Umbilical cord (tissue), 1 donor: ENCODE measurements at regions not wholly inside any gene's neighbourhood (a gene's known extent, or its start where the extent isn't known, plus 50 kb on each side); places are given as distances from the start of the nearest gene placed in this dataset.
"Not testable (repeated sequence)": the region's sequence is repeated elsewhere in the genome, so short reads cannot be mapped to it uniquely, and the experiment has no call there.

Experiments
- DNase-seq: peaks from one replicate; pipeline ENCODE4 v3.0.0-alpha.2; 2015; ENCODE audit warnings: low spot score

DNA sequence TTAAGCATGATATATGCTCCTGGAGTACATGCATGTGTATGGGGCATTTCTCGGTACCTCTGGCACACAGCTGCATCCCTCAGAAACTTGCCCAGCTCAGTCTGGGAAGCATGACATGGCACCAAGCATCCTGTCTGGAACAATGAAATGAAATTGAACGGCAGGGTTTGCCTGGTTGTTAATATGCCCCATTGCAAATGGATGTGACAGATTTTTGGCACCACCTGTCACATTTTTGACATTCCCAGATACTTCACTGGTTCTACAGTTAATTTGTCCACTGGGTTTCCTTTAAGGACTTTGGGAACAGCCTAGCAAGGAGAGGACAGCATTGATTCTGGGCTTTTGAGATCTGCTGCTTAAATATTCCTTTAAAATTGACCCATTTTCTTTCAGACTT, 305.8 kb downstream of the TSN start:
- DNase-seq: no peak

DNA sequence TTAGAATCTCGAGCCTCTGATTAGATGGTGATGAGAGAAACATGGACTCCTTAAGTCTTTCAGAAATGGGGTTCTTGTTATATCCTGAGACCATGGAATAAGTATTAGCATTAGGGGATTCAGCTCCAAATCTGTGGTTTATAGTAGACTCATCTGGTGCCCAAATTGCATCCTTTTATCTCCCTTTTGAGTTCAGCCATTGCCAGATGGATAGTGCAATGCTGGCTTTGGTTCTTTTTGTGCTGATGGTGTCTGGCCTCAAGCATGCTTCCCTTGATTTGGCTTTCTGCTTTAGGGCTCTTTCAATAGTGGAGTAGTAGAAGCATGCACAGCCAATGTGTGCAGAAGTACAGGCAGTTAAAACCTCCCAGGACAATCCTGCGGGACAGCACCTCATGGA, 306.4 kb downstream of the TSN start:
- peak; percentile 62 for DNase-seq

DNA sequence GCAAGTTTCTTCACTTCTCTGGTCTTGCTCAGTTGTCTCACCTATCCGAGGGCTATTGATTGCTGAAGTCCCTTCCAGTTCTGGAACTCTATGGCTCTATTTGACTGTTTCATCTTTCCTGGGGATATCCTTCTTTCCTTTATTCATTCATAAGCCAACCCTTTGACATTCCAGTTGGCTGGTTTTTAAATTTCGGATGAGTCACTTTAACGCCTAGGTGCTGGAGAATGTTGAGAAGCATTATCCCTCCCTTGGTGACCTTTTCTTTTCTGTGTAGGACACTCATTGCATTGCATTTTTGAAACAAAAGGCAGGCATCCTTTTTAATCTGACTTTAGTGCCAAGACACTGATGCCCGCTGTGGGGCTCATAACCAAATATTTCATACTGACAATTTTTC, 307.1 kb downstream of the TSN start:
- DNase-seq: no peak

DNA sequence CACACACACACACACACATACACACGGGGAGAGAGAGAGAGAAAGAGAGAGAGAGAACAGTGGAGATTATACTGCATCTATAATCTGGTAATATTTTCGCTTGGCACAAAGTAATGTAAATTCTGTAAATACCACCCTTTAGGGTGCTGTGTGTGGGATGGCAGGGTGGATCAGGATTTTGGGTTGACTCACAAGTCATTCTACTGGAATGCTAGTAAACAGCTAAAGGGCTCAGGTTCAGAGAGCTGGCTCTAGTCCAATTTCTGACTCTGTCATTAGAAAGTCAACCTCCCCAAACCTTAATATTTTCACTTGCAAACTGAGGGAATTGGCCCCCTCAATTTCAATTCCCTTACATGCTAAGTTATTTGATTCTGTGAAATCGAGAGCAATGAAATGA, 308.3 kb downstream of the TSN start:
- DNase-seq: no peak

DNA sequence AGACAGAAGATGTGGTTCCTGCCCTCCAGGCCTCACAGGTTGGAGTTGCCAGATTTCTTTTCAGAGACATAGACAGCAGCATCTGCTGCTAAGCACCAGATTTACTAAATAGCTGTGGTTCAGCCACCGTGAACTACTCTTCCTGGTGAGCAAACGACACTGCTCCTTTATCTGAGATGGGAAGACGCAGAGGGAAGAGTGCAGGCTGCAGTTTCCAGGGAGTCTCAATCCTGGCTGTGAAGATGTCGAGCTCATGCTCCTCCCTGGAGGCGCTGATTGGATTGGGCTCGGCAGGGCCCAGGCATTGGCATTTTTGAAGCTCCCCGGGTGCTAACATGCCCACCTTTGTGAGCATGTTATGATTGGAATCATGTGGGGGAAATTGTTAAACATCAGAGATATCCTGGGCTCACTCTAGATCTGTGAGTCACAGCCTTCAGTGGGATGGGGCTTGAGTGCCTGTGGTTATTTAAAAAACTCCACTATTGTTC, 314.8 kb downstream of the TSN start:
- DNase-seq: no peak

DNA sequence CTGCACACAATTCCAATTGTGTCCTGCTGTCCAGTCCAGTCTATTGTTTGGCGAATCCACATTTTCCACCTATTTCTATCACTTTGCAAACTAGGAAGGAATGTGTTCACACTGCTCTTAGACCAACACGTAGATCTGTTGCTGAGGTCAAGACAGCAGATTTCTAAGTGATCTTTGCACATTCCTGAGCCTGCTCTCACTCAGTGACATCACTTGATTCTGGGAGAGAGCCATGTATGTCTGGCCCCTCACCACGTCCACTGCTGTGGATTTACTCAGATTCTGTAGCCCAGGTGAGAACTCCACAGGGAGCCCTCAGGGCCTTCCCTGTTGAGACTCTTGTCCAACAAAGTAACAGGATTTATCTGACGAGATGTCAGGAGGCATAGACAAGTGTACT, 317.2 kb downstream of the TSN start:
- no peak for DNase-seq

DNA sequence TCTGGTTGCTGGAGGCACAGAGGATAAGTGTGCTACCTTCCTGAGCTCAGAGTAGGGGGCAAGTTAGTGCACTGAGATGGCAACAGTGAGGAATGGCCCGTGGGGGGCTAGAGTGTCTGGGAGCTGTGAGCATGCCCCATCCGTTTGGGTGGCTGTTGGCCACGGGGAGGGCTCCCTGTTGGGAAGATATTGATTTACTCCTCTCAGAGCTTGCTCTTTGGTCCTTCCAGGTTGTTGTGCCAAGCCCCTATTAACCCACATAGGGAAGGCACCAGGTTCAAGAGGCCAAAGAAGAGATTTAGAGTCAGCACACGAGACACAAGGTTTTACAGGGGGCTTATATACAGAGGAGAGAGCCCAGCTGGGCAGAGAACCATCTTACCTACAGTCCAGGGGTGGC, 318.8 kb downstream of the TSN start:
- no peak for DNase-seq

DNA sequence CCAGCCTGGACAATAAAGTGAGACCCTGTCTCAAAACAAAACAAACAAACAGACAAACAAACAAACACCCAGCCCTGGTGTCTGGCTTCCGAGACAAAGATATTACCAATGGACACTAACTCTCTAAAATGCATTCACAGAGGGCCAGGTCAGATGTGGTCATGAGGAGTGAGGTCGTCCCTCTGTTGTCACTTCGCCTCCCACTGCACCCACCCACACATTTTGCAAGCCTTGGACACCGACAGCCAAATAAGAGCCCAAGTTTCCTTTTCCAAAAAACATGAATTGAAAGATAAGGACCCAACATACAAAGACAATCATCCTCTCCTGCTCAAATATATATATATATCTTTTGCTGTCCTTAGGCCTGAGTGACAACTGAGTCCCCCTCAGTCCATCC, 319.9 kb downstream of the TSN start:
- DNase-seq: no peak

DNA sequence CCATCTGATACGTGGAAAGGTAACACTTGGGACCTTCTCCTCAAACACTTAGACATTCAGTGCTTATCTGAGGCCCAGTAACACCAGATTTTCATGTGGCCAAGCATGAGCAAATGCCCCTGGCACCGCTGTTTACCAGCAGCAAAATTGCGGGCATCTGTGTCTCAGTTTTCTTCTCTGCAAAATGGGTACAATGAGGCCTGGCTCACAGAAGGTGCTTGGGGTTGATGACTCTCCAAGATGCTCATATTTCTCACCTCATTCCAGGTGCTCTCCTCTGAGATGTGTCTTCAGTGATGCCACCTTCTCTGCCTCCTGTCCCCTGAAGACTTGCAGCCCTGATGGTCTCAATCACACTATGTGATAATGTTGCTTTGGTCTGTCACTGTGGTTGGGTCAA, 321.7 kb downstream of the TSN start:
- no peak for DNase-seq

DNA sequence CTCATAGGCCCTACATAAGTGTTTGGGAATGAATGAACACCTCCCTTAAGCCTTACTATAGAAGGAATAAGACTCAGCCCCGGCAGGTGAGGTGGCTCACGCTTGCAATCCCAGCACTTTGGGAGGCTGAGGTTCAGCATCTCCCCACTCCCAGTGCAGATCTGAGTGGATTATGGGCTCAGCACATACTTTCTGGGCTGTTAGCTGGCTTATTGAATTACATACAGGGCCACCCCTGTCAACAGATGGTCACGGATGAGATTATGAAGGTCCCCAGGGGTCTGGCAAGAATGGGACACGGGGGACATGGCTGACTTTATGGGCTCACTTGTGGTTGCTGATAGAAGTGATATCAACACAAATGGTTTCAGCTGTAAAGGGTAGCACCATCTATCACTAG, 322.3 kb downstream of the TSN start:
- no peak for DNase-seq

DNA sequence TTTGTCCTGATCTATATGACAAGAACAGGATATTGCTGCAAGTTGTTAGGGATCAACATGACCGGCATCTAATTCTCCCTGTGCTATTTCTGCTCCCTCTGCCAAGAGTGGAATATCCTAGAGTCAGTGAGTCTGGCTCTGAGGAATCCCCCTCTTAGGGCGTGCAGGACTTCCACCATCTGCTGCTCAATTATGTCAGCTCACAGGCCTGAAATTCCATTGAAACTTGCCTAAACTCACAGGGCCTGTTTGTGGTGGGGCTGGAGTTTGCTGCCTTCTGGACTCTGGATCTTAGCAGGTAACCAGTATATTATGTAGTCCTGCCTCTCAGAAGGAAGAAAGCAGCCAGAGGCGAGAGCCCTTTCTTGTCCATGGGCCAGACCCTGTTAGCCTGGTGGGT, 323.0 kb downstream of the TSN start:
- peak; percentile 56 for DNase-seq

DNA sequence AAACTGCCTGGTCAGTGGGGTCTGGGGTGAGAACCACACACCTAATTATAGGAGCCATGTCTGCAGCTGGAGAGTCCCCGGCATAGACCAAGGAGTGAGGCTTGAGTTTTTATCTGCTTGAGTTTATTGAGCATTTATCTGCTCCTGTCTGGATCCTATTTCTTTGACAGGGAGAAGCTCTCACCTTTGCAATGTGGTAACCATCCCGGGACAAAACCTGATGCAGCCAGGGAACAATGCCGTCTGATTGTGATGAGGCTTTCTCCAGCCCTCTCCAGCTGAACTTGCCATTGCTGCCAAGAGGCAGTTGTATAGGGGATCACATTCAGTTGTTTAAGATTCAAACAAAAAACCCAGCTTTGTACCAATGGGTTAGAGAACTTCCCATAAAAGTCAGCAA, 324.4 kb downstream of the TSN start:
- no peak for DNase-seq

DNA sequence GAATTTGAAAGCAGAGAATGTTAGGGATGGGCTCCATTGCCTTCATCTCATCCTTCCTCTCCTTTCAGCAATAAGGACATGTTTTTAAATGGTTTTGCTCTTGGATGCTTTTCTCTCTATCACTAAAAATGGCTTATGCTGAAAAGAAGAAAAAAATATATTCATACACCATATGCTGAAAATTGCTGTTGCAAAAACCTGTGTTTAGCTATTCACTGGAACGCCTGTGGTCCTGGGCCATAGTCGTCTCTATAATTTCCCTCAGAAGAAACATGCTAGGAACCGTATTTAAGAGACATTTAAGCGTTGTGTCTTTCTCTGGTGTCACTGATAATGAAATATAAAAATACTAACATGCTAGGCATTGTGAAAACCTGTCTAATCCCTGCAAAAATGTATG, 324.9 kb downstream of the TSN start:
- DNase-seq: no peak

DNA sequence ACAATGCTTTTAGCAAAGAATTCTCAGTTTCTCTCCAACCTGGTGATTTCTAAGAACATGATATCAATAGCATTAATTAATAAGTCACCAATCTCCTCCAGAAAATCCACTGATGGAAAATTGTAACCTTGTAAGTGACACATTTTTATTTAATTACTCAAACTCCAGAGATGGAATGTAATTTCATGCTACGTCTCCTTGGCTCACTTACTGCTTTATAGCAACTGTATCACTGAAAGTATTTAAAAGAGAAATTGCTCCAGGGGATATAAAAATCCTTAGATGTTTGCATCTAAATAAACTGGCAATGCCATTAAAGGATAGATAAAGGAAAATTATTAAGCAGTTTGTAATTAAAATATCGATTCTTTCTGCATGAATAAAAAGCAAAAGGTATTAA, 325.4 kb downstream of the TSN start:
- no peak for DNase-seq

DNA sequence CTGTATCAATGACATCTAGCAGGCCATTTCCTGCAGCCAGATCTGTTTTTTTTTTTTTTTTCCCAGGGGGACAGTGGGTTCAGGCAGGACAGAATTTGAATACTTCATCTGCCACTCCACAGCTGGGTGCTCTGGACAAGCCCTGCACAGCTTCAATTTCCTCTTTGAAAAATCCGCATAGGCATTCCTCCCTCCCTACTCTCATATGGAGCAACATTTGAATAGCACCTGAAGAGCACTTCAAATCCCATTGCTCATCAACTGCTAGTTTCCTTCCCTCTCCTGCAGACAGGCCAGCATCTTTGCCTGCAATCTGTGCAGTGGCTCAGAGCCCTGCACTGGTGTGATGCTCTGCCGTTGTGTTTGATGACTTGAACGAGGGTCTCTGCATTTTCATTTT, 326.3 kb downstream of the TSN start:
- DNase-seq: no peak

DNA sequence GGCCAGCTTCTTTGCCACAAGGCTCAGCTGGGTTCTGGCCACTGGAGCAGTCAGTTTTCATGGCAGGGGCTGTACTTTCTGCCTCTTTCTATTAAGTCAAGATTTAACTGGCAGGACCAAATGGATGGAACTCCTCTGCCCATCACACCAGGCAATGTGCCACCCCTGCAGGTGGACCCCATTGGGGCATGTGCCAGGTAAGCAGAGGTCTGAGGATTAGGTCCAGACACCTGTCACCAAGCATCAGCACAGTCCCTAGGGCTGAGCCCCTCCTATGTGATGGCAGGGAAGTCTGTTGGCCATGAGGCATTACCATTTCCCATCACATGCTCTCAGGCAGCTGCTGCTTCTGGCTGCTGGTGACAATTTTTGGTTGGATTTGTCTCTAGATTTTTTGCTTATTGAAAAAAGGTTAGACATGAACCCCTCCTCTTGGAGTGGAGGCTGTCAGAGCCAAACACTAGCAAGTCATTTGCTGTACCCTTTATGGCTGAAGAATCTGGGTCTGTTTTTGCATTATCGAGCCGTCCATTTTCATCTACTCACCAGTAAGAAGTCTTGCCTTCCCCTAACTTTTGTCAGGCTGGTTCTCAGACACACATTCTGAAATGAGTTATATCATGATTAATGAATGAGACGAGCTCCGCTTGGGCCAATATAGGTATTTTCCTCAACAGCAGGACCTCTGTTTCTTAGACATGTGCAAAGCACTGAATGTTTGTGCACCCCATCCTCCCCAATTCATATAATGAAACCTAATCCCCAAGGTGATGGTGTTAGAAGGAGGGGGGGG, 328.0 kb downstream of the TSN start:
- no peak for DNase-seq

DNA sequence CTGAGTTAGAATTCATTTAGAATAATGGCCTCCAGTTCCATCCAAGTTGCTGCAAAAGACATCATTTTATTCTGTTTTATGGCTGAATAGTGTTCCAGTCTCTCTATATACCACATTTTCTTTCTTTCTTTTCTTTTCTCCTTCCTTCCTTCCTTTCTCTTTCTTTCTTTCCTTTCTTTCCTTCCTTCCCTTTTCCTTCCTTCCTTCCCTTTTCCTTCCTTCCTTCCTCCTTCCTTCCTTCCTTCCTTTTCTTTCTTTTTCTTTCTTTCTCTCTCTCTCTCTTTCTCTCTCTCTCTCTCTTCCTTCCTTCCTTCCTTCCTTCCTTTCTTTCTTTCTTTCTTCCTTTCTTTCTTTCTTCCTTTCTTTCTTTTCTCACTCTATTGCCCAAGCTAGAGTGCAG, 330.2 kb downstream of the TSN start:
- DNase-seq: not testable (repeated sequence)

DNA sequence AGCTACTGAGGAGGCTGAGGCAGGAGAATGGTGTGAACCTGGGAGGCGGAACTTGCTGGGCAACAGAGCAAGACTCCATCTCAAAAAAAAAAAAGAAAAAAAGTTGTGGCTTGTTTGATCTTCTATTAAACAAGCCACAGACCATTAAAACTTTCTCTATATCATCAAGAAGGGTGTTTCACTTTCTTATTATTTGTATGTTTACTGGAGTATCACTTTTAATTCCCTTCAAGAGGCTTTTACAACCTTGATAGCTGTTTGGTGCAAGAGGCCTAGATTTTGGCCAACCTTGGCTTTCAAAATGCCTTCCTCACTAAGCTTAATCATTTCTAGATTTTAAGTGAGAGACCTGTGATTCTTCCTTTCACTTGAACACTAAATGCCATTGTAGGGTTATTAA, 339.1 kb downstream of the TSN start:
- DNase-seq: no peak

DNA sequence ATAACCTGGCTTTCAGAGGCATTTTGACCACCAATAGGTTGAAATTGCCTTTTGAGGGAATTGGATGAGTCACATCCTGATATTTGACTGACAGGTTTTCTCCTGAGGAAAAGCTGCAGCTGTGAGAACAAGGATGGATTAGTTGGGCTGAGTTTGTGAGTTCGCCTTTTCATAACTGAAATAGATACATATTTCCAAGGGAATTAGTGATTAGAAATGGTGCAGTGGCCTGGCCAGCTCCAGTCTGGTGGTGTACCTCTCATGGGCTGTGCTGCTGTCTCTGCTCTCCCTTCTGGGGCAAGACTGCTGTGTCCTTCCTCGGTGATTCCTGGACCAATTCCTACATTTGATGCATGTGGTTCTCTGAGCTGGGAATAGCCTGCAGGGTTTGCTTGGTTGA, 341.3 kb downstream of the TSN start:
- no peak for DNase-seq

DNA sequence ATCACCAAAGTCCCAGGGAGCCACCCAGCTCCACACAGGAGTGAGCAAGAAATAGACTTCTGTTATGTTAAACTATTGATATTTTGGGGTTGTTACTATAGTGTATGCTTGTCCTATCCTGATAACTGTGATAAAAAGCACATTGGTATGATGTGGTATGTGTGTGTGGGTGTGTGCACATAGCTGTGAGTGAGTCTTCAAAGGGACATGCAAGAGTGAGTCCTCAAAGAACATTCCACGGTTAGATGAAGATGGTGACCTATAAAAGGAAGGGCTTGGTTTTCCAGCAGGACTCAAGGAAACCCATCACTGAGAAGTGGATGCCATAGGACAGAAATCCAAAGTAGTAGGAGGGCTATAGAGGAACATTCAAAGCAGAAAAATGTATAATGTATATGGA, 342.9 kb downstream of the TSN start:
- DNase-seq: no peak

DNA sequence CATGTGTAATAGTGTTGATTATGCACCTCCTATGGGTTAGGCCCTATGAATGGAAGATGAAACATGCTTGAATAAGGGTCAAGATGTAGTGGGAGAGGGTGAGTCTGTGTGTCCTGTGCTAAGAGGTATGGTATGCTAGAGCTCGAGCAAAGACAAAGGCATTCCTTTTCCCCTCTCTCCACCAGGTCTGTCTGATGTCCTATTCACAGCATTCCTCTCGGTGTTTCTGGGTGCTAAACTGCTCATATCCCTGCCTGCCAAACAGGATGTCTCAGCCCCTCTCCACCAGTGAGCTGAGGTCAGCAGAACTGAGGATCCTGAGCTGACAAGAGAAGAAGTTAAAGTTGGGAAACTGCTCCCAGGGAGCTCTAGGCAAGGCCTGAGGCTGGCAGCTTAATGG, 344.9 kb downstream of the TSN start:
- DNase-seq: no peak

DNA sequence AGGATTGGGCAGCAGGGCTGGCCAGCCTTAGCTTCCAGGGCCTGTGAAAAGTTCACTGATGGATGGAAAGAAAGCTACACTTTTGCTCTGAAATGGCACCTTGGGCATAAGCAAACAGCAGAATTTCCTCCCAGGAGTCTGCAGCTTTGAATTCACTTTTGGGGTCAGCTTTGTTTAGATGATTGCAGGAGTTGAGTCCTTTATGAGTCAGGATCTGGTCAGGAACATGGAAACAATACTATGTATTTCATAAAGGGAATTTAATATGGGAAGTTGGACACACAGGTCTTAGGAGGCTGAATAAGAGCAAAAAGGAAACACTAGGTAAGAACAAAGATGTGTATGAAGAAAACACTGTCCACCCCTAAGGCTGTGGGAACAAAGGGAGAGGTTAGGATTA, 345.3 kb downstream of the TSN start:
- no peak for DNase-seq

DNA sequence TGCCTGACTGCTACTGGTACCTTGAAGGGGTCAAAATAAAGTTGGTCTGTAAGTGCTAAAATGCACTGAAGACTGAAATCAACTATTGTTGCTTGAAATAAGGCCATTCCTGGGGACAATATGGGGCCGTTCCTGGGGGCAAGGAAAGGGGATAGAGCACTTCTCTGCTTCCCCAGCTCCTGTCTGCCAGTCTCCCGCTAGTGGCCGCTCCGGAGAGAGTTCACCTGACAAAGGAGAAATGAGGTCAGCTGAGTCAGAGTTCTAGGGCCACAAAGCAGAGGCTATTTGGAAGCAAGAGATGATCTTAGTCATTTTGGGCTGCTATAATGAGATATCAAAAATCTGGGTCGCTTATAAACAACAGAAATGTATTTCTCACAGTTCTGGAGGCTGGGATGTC, 345.9 kb downstream of the TSN start:
- no peak for DNase-seq
